Adipocyte (in vitro differentiated cells): ENCODE measurements at regions not wholly inside any gene's neighbourhood (a gene's known extent, or its start where the extent isn't known, plus 50 kb on each side); places are given as distances from the start of the nearest gene placed in this dataset.
A peak's percentile ranks its signal among the peaks of the same experiment; 100 is the strongest.

Source experiments
- DNase-seq: peaks from one replicate; pipeline ENCODE4 v3.0.0-alpha.2; 2015; ENCODE audit warnings: low read depth
- H3K27me3 ChIP-seq: replicated peaks from 2 replicates; pipeline ENCODE4 v1.7.0; 2013; ENCODE audit warnings: mild to moderate bottlenecking, low read length, moderate library complexity; ENCODE audit not compliant: control insufficient read depth, insufficient read depth
- H3K36me3 ChIP-seq: 2 replicates; pipeline ENCODE4 v1.7.0; 2013; ENCODE audit warnings: low read length, mild to moderate bottlenecking, moderate library complexity; ENCODE audit not compliant: control insufficient read depth, insufficient read depth, severe bottlenecking
- H3K4me1 ChIP-seq: 2 replicates; pipeline ENCODE4 v1.7.0; 2013; ENCODE audit warnings: mild to moderate bottlenecking, low read length, moderate library complexity; ENCODE audit not compliant: control insufficient read depth, insufficient read depth
- H3K4me3 ChIP-seq: 2 replicates; pipeline ENCODE4 v1.7.0; 2013; ENCODE audit warnings: mild to moderate bottlenecking, low read length, moderate library complexity
- H3K9ac ChIP-seq: 2 replicates; pipeline ENCODE4 v1.7.0; 2013; ENCODE audit warnings: mild to moderate bottlenecking, low read length, moderate library complexity
- H3K9me3 ChIP-seq: 2 replicates; pipeline ENCODE4 v1.7.0; 2013; ENCODE audit warnings: mild to moderate bottlenecking, low read length, moderate library complexity; ENCODE audit not compliant: control insufficient read depth

DNA sequence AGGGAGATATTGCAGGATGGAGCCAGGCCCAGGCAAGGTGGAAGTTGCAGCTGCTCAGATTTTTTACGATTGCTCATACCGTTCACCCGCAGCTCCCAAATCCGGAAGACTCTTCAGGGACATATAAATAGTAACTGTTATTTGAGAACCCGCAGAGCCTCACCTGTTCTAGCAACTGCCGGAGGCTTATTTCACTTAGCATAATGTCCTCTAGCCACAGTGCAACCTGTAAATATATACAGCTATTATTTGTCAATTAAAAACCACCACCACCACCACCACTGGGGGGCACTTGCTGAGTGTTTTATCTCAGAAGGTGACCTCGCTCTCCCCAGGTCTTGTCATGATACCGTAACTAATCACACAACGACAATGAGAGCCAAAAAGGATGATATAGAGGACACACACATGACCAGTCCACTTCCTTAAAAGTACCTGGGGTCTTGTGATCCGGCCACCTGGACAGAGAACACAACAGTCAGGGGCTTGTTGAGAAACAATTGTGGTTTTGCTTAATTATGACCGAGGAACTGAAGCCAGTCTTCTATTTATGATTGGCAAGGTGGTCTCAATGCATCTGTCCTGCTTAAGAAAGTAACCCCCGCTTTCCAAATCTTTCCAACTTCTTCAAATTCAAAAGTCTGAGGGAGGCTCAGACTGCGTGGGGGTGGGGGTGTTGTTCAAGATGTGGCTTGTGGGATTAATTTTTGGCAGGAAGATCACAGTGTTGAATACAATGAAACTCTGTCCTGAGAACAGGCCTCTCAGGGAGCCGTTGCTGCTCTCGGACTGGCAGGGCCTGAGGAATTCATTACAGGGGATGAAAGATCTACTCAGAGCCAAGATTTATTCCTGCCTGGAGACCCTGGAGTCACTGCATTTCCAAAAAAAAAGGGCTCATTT, 72.3 kb upstream of the PRNP start:
- no peaks in the 10 kb centered on the region for H3K27me3 ChIP-seq
- peak overlapping the region; percentile 17 for H3K9ac ChIP-seq
- H3K4me3 ChIP-seq, result no peak overlapping the region
- peaks cover 11% of the 10 kb centered on the region for H3K4me1 ChIP-seq
- H3K9me3 ChIP-seq, result no peaks in the 10 kb centered on the region
- H3K36me3 ChIP-seq, result no peaks in the 10 kb centered on the region
- peak; percentile 55 for DNase-seq

GRCh38 chr20:4613184-4613583, 73.1 kb upstream of the PRNP start:
- DNase-seq, result peak; percentile 29
- no peak overlapping the region for H3K4me3 ChIP-seq
- H3K36me3 ChIP-seq, result no peaks in the 10 kb centered on the region
- no peaks in the 10 kb centered on the region for H3K27me3 ChIP-seq
- H3K9me3 ChIP-seq, result no peaks in the 10 kb centered on the region
- peaks cover 11% of the 10 kb centered on the region for H3K4me1 ChIP-seq
- H3K9ac ChIP-seq, result no peak overlapping the region

- Histone ChIP-seq H3K9ac (no peak overlapping the region), H3K27me3 (no peaks in the 10 kb centered on the region)
Observed at GRCh38 chr20:4610871-4611270, 75.4 kb upstream of the PRNP start.

GRCh38 chr20:4609511-4609910, 76.7 kb upstream of the PRNP start:
- Histone ChIP-seq H3K4me3 (no peak overlapping the region), H3K9me3 (no peaks in the 10 kb centered on the region), H3K9ac (no peak overlapping the region), H3K36me3 (no peaks in the 10 kb centered on the region), H3K4me1 (peaks cover 9% of the 10 kb centered on the region), H3K27me3 (no peaks in the 10 kb centered on the region)
- no peak for DNase-seq

More at GRCh38 chr20:4610871-4611270, 75.4 kb upstream of the PRNP start:
- no peak for DNase-seq
- H3K4me3 ChIP-seq, result no peak overlapping the region
- H3K36me3 ChIP-seq, result no peaks in the 10 kb centered on the region
- peaks cover 11% of the 10 kb centered on the region for H3K4me1 ChIP-seq
- no peaks in the 10 kb centered on the region for H3K9me3 ChIP-seq

DNA sequence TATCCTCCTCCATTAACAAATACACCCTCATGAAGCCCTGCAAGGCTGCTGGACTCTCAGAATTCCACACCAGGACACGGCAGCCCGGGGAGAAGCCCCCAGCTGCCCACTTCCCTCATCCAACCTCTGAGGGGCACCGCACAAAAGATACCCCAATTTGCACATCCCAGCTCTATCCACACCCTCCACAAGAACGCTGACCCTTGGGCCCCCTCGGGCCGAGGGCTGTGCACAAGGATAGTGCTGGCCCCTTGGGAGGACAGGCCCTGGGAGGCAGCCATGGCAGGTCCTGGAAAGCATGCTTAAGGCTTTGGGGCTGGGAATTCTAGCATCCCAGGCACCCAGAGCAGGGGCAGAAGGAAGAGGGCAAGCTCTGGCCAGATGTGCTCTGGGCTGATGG, 77.4 kb upstream of the PRNP start:
- Histone ChIP-seq H3K9ac (no peak overlapping the region), H3K4me3 (no peak overlapping the region), H3K4me1 (peaks cover 5% of the 10 kb centered on the region), H3K27me3 (no peaks in the 10 kb centered on the region), H3K36me3 (no peaks in the 10 kb centered on the region), H3K9me3 (no peaks in the 10 kb centered on the region)
- DNase-seq, result no peak

DNA sequence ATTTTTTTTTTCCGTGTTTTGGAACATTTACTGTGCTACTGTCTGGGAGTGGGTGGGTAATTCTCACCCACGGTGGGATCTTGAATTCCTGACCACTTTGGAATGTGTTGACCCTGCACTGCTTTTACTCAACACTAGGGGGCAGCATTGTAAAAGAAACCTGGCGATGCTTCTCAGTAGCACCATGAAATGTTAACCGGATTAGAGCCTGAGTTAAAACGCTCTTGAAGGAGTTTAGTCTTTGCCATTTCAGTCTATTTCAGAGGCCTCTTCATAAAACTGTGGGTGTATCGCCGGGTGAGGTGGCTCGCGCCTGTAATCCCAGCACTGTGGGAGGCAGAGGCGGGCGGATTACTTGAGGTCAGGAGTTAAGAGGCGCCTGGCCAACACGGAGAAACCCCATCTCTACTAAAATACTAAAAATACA, 79.0 kb upstream of the PRNP start:
- H3K4me3 ChIP-seq, result no peak overlapping the region
- no peaks in the 10 kb centered on the region for H3K9me3 ChIP-seq
- peak; percentile 88 for DNase-seq
- H3K27me3 ChIP-seq, result no peaks in the 10 kb centered on the region
- peaks cover 15% of the 10 kb centered on the region for H3K4me1 ChIP-seq
- H3K36me3 ChIP-seq, result no peaks in the 10 kb centered on the region
- H3K9ac ChIP-seq, result peak overlapping the region; percentile 34

GRCh38 chr20:4606051-4606450, 80.2 kb upstream of the PRNP start:
- Histone ChIP-seq H3K27me3 (no peaks in the 10 kb centered on the region), H3K9me3 (no peaks in the 10 kb centered on the region)

GRCh38 chr20:4605166-4605565, 81.1 kb upstream of the PRNP start:
- DNase-seq, result no peak
- H3K9ac ChIP-seq, result no peak overlapping the region

More at GRCh38 chr20:4606051-4606450, 80.2 kb upstream of the PRNP start:
- no peak overlapping the region for H3K4me3 ChIP-seq
- no peak for DNase-seq
- H3K9ac ChIP-seq, result no peak overlapping the region
- H3K4me1 ChIP-seq, result peaks cover 25% of the 10 kb centered on the region
- no peaks in the 10 kb centered on the region for H3K36me3 ChIP-seq

DNA sequence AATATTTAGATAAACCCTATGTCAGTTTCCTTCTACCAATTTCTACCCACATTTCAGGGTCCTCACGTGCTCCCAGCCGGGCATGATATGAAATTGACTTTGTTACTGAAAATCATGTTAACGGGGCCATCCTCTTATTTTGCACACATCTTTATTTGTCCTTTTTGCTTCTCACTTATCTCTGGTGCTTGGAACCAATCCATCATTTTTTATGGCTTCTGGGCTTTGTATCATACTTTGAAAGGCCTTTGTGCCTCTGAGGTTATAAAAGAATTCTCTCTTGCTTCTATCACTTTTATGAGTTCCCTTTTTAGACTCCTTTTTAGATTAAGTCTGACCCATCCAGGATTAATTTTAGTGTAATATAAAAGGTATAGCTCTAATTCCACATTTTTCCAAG, 81.7 kb upstream of the PRNP start:
- Histone ChIP-seq H3K9me3 (no peaks in the 10 kb centered on the region), H3K27me3 (no peaks in the 10 kb centered on the region), H3K9ac (no peak overlapping the region), H3K4me3 (no peak overlapping the region), H3K4me1 (peaks cover 25% of the 10 kb centered on the region), H3K36me3 (no peaks in the 10 kb centered on the region)
- no peak for DNase-seq

More at GRCh38 chr20:4605166-4605565, 81.1 kb upstream of the PRNP start:
- no peaks in the 10 kb centered on the region for H3K9me3 ChIP-seq
- no peaks in the 10 kb centered on the region for H3K27me3 ChIP-seq
- H3K4me3 ChIP-seq, result no peak overlapping the region
- no peaks in the 10 kb centered on the region for H3K36me3 ChIP-seq
- peaks cover 25% of the 10 kb centered on the region for H3K4me1 ChIP-seq

- Histone ChIP-seq H3K36me3 (no peaks in the 10 kb centered on the region), H3K27me3 (no peaks in the 10 kb centered on the region), H3K9me3 (no peaks in the 10 kb centered on the region), H3K4me3 (no peak overlapping the region), H3K9ac (no peak overlapping the region), H3K4me1 (peaks cover 25% of the 10 kb centered on the region)
- DNase-seq, result no peak
Observed at GRCh38 chr20:4603724-4604123, 82.5 kb upstream of the PRNP start.

GRCh38 chr20:4602297-4602631, 84.0 kb upstream of the PRNP start:
- H3K4me1 ChIP-seq, result peaks cover 25% of the 10 kb centered on the region
- no peaks in the 10 kb centered on the region for H3K9me3 ChIP-seq
- no peak overlapping the region for H3K9ac ChIP-seq
- no peak for DNase-seq
- no peaks in the 10 kb centered on the region for H3K36me3 ChIP-seq
- no peak overlapping the region for H3K4me3 ChIP-seq
- H3K27me3 ChIP-seq, result no peaks in the 10 kb centered on the region
